ENCODE measurements at regions not wholly inside any gene's neighbourhood (a gene's known extent, or its start where the extent isn't known, plus 50 kb on each side); places are given as distances from the start of the nearest gene placed in this dataset.

- no peak for TF ChIP-seq CTCF (IDR thresholded peaks at IDR 0.05)
- no peak for TF ChIP-seq POLR2A (IDR thresholded peaks at IDR 0.05)
- TF ChIP-seq POLR2AphosphoS5 (IDR thresholded peaks at IDR 0.05) = no peak
These were observed 764.3 kb upstream of the TSPY4 start for GRCh38 chrY:8572916-8573315.

Data from sigmoid colon (tissue), 4 donors.